Endodermal cell (in vitro differentiated cells): ENCODE measurements at regions not wholly inside any gene's neighbourhood (a gene's known extent, or its start where the extent isn't known, plus 50 kb on each side); places are given as distances from the start of the nearest gene placed in this dataset.

Experiments
- DNase-seq: peaks from one replicate; pipeline ENCODE4 v3.0.0-alpha.2; 2017
- H3K27ac ChIP-seq: 2 replicates; pipeline ENCODE4 v1.5.1; 2013; ENCODE audit warnings: mild to moderate bottlenecking, low read depth, low read length, moderate library complexity
- H3K27me3 ChIP-seq: 2 replicates; pipeline ENCODE4 v1.6.1; 2013; ENCODE audit warnings: mild to moderate bottlenecking, low read length, moderate library complexity; ENCODE audit not compliant: insufficient read depth, control insufficient read depth, poor library complexity, severe bottlenecking
- H3K36me3 ChIP-seq: 2 replicates; pipeline ENCODE4 v1.7.0; 2013; ENCODE audit warnings: mild to moderate bottlenecking, low read length, moderate library complexity; ENCODE audit not compliant: control insufficient read depth, insufficient read depth
- H3K4me1 ChIP-seq: one replicate; pipeline ENCODE4 v1.7.0; 2013; ENCODE audit warnings: low read length; ENCODE audit not compliant: control insufficient read depth, insufficient read depth
- H3K4me3 ChIP-seq: 2 replicates; pipeline ENCODE4 v1.5.1; 2013; ENCODE audit warnings: mild to moderate bottlenecking, low read length, moderate library complexity
- H3K9ac ChIP-seq: 2 replicates; pipeline ENCODE4 v1.6.1; 2013; ENCODE audit warnings: mild to moderate bottlenecking, low read length, moderate library complexity; ENCODE audit not compliant: poor library complexity, severe bottlenecking; ENCODE audit errors: extremely low read depth
- H3K9me3 ChIP-seq: 2 replicates; pipeline ENCODE4 v1.6.1; 2013; ENCODE audit warnings: mild to moderate bottlenecking, low read length, moderate library complexity; ENCODE audit not compliant: control insufficient read depth
- H3K27ac Mint-ChIP-seq: 2 replicates; pipeline ENCODE4 v1.8.0; 2020; ENCODE audit warnings: mixed read lengths
- H3K27me3 Mint-ChIP-seq: 2 replicates; pipeline ENCODE4 v1.8.0; 2021; ENCODE audit warnings: mild to moderate bottlenecking, mixed read lengths; ENCODE audit not compliant: insufficient read depth
- H3K36me3 Mint-ChIP-seq: 2 replicates; pipeline ENCODE4 v1.8.0; 2020; ENCODE audit warnings: low read depth, mixed read lengths
- H3K4me1 Mint-ChIP-seq: 2 replicates; pipeline ENCODE4 v1.8.0; 2020; ENCODE audit warnings: mixed read lengths
- H3K4me3 Mint-ChIP-seq: 2 replicates; pipeline ENCODE4 v1.8.0; 2020; ENCODE audit warnings: mild to moderate bottlenecking, moderate library complexity, mixed read lengths
- H3K9me3 Mint-ChIP-seq: 2 replicates; pipeline ENCODE4 v1.8.0; 2020; ENCODE audit warnings: mild to moderate bottlenecking, mixed read lengths
- CTCF ChIP-seq: fragments of 200-600 bp; sonication (generic); conservative IDR thresholded peaks from 2 replicates; pipeline ENCODE4 v1.5.0; 2021; ENCODE audit warnings: antibody characterized with exemption, mild to moderate bottlenecking
- WGBS, 2 experiments: methylation state at CpG; one replicate each; pipeline versions ENCODE4 v1.1.5 to v1.1.7; 2013; ENCODE audit warnings: missing lambda C conversion rate in 2 of 2, mixed read lengths in 1 of 2; ENCODE audit not compliant: insufficient coverage in 1 of 2, insufficient read length in 1 of 2; 5-methylcytosine and 5-hydroxymethylcytosine counted together

GRCh38 chr2:144849612-144850011 lies 329.7 kb upstream of the ZEB2 start:
- H3K9me3 Mint-ChIP-seq = no peaks in the 10 kb centered on the region
- no peak overlapping the region for H3K4me3 Mint-ChIP-seq
- Histone ChIP-seq H3K36me3 (no peaks in the 10 kb centered on the region), H3K9ac (no peak overlapping the region), H3K9me3 (no peaks in the 10 kb centered on the region), H3K4me1 (peaks cover 5% of the 10 kb centered on the region), H3K27me3 (no peaks in the 10 kb centered on the region), H3K27ac (no peak overlapping the region), H3K4me3 (no peak overlapping the region)
- no peak for TF ChIP-seq CTCF
- peaks cover 21% of the 10 kb centered on the region for H3K4me1 Mint-ChIP-seq
- H3K27ac Mint-ChIP-seq = no peak overlapping the region
- DNase-seq = no peak
- H3K36me3 Mint-ChIP-seq = no peaks in the 10 kb centered on the region
- H3K27me3 Mint-ChIP-seq = no peaks in the 10 kb centered on the region
- 90 to 93% methylated on average over 3 of the region's 3 CpGs for WGBS, 2 experiments

- Histone ChIP-seq H3K4me3 (no peak overlapping the region), H3K9me3 (no peaks in the 10 kb centered on the region), H3K27ac (no peak overlapping the region), H3K4me1 (peaks cover 5% of the 10 kb centered on the region), H3K27me3 (no peaks in the 10 kb centered on the region), H3K9ac (no peak overlapping the region), H3K36me3 (no peaks in the 10 kb centered on the region)
- Mint-ChIP-seq H3K36me3 (no peaks in the 10 kb centered on the region), H3K27ac (no peak overlapping the region), H3K9me3 (no peaks in the 10 kb centered on the region), H3K27me3 (no peaks in the 10 kb centered on the region), H3K4me1 (peaks cover 21% of the 10 kb centered on the region), H3K4me3 (no peak overlapping the region)
- DNase-seq = no peak
- TF ChIP-seq CTCF = no peak
- WGBS, 2 experiments = 89 to 90% methylated on average over 2 of the region's 2 CpGs
These were observed 328.5 kb upstream of the ZEB2 start for GRCh38 chr2:144848423-144848822.

- Histone ChIP-seq H3K9ac (no peak overlapping the region), H3K4me1 (peaks cover 5% of the 10 kb centered on the region), H3K4me3 (no peak overlapping the region), H3K27ac (no peak overlapping the region), H3K9me3 (no peaks in the 10 kb centered on the region), H3K36me3 (no peaks in the 10 kb centered on the region), H3K27me3 (no peaks in the 10 kb centered on the region)
- Mint-ChIP-seq H3K4me1 (peaks cover 21% of the 10 kb centered on the region), H3K9me3 (no peaks in the 10 kb centered on the region), H3K27ac (no peak overlapping the region), H3K4me3 (no peak overlapping the region), H3K36me3 (no peaks in the 10 kb centered on the region), H3K27me3 (no peaks in the 10 kb centered on the region)
- WGBS, 2 experiments = 93% methylated on average over 3 to 5 of the region's 5 CpGs
- DNase-seq = no peak
- TF ChIP-seq CTCF = no peak
These were observed 327.6 kb upstream of the ZEB2 start for GRCh38 chr2:144847347-144848080.
